ENCODE measurements at regions not wholly inside any gene's neighbourhood (a gene's known extent, or its start where the extent isn't known, plus 50 kb on each side); places are given as distances from the start of the nearest gene placed in this dataset.

DNA sequence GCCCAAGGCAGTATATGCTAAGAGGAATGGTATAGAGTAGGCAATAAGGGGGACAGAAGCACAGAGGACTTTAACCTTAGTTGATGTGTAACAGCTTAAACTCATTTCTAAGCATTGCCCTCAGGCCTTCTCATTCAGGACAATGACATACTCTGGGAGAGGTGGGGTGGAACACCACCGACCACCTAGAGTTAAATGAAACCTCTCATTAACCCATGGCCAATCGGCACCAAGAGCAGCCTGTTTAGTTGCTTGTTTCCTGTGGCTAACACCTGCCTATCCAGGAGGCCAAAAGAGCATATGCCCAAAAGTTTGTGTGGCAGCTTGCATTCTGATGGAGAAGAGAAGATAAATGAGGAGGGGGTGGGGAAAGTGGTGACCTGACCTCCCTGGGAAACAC, 50.0 kb downstream of the PABIR2 start:
- DNase-seq = no peak

DNA sequence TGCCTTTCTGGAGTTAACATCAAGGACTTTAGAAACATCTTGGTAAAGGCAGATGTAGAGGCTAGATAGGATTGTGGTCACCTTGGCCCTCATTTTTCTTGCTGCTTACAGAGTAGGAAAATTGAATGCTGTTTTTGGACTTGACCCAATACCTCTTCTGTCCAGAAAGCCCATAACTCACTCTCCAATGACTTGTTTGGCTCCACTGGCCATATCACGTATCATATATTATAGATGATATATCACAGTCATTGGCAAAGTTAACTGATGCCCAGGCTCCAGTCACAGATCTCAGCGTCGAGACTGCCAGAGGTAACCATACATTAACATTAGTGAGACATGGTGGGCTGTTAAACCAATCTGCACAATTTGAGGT, 50.6 kb downstream of the PABIR2 start:
- DNase-seq = no peak

DNA sequence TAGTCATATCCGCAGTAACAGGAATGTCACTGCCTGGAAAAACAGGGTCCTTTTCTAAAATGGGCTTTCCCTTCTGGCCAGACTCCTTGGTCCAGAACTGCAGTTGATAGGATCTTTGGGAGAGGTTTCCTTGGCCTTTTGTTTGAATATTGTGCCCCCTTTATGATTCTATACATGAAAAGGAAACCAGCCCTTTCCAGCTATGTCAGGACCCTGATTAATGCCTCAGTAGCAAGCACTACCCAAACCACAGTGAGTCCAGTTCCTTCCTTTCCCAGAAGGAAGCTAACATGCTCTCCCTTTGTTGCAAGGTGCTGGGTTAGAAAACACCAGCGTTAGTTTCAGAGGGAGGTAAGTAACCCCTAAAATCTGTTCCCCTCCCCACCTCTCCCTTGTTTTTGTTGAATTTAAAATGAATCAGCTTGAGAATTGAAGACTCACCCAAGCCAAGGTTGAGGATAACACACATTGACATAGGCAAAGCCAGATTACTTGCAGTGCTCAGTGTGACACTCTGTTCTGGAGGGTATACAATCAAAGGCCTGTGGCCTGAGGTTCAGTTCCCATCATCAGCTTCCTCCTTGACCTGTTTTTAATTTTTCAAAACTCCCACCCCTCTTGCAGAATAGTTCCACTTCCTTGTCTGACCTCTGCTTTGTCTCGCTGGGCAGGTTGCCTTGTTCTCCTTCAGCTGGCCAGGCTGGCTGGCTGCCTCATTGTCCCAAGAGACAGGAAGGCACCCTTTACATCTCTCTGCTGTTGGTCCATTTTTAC, 51.2 kb downstream of the PABIR2 start:
- DNase-seq = no peak

GRCh38 chrX:134743091-134743490, 53.9 kb downstream of the PABIR2 start:
- peak; percentile 24 for DNase-seq

GRCh38 chrX:134742573-134742972, 54.4 kb downstream of the PABIR2 start:
- DNase-seq = no peak

DNA sequence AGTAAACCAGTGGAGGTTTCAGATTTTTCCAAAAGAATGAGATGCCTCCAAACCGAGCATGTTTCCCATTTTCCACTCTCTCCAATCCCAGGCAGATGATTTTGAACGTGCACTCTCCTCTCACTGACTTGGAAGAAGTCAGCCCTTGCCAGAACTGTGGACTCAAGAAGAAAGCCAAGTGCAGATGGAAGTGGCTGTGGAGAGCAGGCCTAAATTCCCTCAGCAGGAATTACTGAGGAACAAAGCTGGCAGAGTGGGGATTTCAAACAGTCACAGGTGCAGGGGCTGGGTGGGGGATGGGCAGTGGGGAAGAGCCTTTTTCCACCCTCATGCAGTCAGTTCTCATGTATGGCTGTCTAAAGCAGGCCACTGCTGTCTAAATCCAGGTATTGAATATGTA, 55.3 kb downstream of the PABIR2 start:
- DNase-seq = peak; percentile 8

DNA sequence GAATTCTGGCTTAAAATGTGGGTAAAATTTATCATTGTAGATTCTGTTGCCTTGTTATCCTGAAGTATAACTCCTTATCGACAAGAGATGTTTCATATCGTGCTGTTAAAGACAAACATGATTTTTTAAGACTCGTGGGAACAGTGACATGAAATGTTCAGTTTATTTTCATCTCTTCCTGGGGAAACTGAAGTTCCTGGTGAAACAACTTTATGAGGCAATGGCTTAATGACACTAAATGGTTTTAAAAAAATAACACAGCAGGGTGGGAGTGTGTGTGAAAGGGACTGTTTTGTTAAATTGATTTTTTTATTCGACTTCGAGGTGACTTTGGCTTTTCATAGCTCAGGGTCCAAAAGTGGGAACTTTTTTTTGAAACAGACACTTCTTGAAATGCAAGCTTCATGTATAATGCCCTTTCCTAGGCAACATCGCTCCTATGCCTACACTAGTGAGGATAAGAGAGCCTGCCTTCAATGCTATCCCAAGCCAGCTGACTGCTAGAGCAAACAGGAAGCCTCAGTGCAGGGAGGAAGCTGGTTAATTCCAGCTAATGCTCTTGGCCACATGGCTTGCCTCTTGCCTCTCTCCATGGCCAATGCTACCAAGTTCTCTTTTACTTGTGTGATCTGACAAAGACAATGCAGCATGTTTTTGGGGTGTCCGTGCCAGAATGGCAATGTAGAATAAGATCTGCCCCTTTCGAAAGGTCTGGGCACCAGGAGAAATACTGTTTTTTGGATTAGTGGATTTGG, 57.8 kb downstream of the PABIR2 start:
- DNase-seq = no peak

DNA sequence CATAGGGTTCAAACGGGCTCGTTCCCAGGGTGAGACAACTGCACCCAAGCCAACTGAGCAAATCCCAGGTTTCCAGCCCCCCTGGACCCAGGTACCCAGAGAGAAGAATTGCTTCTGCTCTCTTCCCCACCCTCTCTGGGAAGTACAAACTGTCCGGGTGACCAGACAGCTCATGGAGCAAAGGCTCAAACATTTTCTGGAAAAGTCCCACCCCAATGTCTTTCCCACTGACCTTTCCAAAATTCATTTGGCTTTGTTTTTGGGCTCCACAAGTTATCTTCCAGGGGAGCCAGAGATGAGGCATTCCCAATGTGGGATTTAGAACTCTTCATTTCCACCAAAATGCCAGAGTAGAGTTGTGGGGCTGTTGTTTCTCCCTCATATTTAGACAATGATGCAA, 58.6 kb downstream of the PABIR2 start:
- no peak for DNase-seq

DNA sequence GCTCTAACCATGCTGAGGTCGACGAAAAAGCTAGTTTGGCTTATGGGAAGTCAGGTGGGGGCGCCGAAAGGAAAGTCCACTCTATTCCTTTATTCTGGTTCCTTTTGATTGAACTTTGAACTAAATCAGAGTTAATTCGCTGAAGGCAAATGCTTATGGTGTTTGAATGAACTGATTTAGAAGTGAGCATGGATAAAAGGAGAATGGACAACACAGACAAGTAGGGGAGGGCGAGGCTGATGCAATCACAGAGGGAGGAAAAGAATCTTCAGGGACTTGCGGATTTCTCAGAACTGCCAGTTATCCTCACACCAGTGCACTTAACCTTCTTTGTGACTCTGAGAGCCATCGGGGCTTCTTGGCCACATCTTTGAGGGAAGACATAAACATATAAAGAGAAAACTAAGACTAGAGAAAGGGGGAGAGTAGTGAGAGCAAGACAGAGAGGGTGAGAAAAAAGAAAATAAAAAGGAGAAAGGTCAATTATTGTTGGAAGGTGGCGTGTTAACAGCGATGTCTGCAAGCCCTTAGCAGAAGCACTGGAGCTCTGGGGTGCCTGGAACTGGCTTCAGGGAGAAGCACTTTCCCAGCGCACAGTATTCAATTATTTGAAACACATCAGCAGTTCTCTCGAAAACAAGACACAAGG, 59.2 kb downstream of the PABIR2 start:
- no peak for DNase-seq

- DNase-seq = no peak
These were observed 59.9 kb downstream of the PABIR2 start for GRCh38 chrX:134737061-134737460.

DNA sequence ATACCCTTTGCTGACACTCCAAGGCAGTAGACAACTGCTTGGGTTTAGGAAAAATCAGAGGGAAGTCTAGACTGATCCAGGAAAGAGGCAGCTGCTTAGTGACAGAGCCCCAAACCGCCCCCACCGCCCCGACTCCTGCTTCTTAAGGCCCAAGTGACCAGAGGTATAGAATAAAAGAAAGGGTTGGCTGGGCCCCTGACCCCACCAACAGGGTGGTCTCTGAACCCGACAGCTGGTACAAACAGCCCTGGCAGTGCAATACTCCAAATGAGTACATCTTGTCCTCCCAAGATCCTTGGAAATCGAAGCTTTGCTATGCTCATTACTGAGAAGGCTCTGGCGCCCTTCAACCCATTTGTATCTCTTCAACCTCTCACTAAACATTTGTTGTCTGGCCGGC, 60.6 kb downstream of the PABIR2 start:
- no peak for DNase-seq

- DNase-seq = no peak
These were observed 62.0 kb downstream of the PABIR2 start for GRCh38 chrX:134735015-134735414.

- no peak for DNase-seq
These were observed 62.5 kb downstream of the PABIR2 start for GRCh38 chrX:134734466-134734952.

GRCh38 chrX:134733591-134733990, 63.4 kb downstream of the PABIR2 start:
- DNase-seq = no peak

- no peak for DNase-seq
These were observed 64.3 kb downstream of the PABIR2 start for GRCh38 chrX:134732676-134733075.

- no peak for DNase-seq
These were observed 64.9 kb downstream of the PABIR2 start for GRCh38 chrX:134732152-134732551.

GRCh38 chrX:134727363-134727762, 69.1 kb upstream of the PLAC1 start:
- no peak for DNase-seq

- no peak for DNase-seq
These were observed 66.9 kb upstream of the PLAC1 start for GRCh38 chrX:134725103-134725690.

DNA sequence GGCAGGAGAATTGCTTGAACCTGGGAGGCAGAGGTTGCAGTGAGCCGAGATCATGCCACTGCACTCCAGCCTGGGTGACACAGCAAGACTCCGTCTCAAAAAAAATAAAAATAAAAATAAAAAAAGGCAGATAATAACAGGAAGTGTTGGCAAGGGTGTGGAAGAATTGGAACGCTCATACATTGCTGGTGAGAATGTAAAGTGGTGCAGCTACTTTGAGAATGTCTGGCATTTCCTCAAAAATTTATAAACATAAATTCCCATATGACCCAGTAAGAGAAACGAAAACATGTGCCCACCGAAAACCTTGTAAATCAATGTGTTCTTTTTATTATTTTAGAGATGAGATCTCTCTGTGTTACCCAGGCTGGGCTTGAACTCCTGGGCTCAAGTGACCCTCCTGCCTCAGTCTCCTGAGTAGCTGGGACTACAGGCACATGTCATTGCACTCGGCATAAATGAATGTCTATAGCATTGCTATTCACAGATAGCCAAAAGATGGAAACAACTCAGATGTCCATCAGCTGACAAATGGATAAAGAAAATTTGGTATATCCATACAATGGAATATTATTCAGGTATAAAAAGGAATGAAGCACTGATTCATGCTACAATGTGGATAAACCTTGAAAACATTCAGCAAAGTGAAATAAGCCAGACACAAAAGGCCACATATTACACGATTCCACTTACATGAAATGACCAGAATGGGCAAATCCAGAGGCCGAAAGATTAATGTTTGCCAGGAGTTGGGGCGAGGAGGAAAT, 63.7 kb upstream of the PLAC1 start:
- no peak for DNase-seq

GRCh38 chrX:134718966-134719317, 60.7 kb upstream of the PLAC1 start:
- no peak for DNase-seq

GRCh38 chrX:134718105-134718965, 60.1 kb upstream of the PLAC1 start:
- no peak for DNase-seq

DNA sequence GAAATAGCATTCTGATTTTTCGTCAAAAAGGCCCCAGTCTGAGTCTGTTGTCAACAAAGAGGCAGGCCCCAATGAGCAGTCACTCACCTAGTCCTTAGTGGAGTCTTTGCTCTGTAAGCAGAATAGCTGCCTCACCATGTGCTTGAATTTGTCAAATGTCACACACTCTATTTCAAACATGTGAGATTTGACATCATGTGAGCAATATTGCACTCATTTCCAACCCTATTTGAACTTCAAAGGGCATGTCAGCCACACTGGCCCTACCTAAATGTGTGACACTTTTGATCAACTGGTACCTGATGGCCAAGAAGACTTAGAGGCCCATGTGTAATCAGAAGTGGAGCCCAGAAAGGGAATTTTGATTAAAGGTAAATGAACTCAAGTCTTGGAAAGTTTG, 59.4 kb upstream of the PLAC1 start:
- DNase-seq = no peak

Data from eye (tissue), 1 donor.